Upper lobe of left lung (tissue), 6 donors: ENCODE measurements at regions not wholly inside any gene's neighbourhood (a gene's known extent, or its start where the extent isn't known, plus 50 kb on each side); places are given as distances from the start of the nearest gene placed in this dataset.

Source experiments
- ATAC-seq, 2 donors: fragments of 200-7000 bp; cut with Tn5 transposase; one replicate each; pipeline ENCODE4 v1.9.1; 2022; ENCODE audit warnings: mild to moderate bottlenecking in 2 of 2, moderate library complexity in 2 of 2; ENCODE audit not compliant: low FRiP score in 2 of 2
- DNase-seq, 2 donors: peaks; one replicate each; pipeline ENCODE4 v3.0.0-alpha.2; 2019 to 2020
- H3K27ac ChIP-seq, 4 donors: fragments of 200-600 bp; sonication (generic); one replicate each; pipeline ENCODE4 v1.5.1; 2016 to 2019
- H3K27me3 ChIP-seq, 4 donors: fragments of 200-600 bp; sonication (generic); one replicate each; pipeline ENCODE4 v1.5.1; 2017 to 2019
- H3K36me3 ChIP-seq, 4 donors: fragments of 200-600 bp; sonication (generic); one replicate each; pipeline ENCODE4 v1.5.1; 2016 to 2019
- H3K4me1 ChIP-seq, 4 donors: fragments of 200-600 bp; sonication (generic); one replicate each; pipeline ENCODE4 v1.5.1; 2018 to 2019
- H3K4me3 ChIP-seq, 4 donors: fragments of 200-600 bp; sonication (generic); one replicate each; pipeline ENCODE4 v1.5.1; 2017 to 2019; ENCODE audit warnings: mild to moderate bottlenecking in 2 of 4, moderate library complexity in 1 of 4
- H3K9me3 ChIP-seq, 4 donors: fragments of 200-600 bp; sonication (generic); one replicate each; pipeline ENCODE4 v1.5.1; 2018 to 2019
- EP300 ChIP-seq, 4 donors: sonication (generic); formaldehyde crosslinking; IDR thresholded peaks; one replicate each; pipeline ENCODE4 v1.5.1; 2017; ENCODE audit warnings: antibody characterized with exemption in 4 of 4, control low read depth in 2 of 4
- POLR2A ChIP-seq, 4 donors: fragments of 450-650 bp; IDR thresholded peaks; one replicate each; pipeline ENCODE4 v1.5.1; 2016 to 2017; ENCODE audit warnings: antibody characterized with exemption in 4 of 4, mild to moderate bottlenecking in 2 of 4
- POLR2AphosphoS5 ChIP-seq, 2 donors: sonication (generic); formaldehyde crosslinking; IDR thresholded peaks; one replicate each; pipeline ENCODE4 v1.5.1; 2017; ENCODE audit warnings: antibody characterized with exemption in 2 of 2
- WGBS, 2 donors: methylation state at CpG; one replicate each; pipeline ENCODE4 v1.1.5; 2017 to 2018; 5-methylcytosine and 5-hydroxymethylcytosine counted together
- TF ChIP-seq, protein P1 (sequence below), 6 experiments: fragments of 450-650 bp in 4 of 6; fragments of 200-600 bp in 2 of 6; sonication (generic) in 2 of 6; IDR thresholded peaks; one replicate each; pipeline ENCODE4 v1.5.1; 2016 to 2019; ENCODE audit warnings: antibody characterized with exemption in 6 of 6
- donor health status: DM: no; HTN: no; CAD: no; lungs with moderate emphysema.
- donor health status: DM: no; HTN: yes; CAD: no; lungs with severe emphysema.

- Histone ChIP-seq H3K9me3 (peaks cover 0 to 4% (median 0%) of the 10 kb centered on the region in 4 donors), H3K27ac (no peak overlapping the region), H3K4me3 (no peak overlapping the region), H3K36me3 (no peaks in the 10 kb centered on the region), H3K4me1 (no peaks in the 10 kb centered on the region), H3K27me3 (no peaks in the 10 kb centered on the region)
- DNase-seq (peak in 1 of 2 donors; percentile 24), ATAC-seq (no peak)
- 86 to 90% methylated on average over 7 to 9 of the region's 10 CpGs for WGBS, 2 donors
- TF ChIP-seq EP300 (IDR thresholded peaks at IDR 0.05) (no peak), POLR2A (IDR thresholded peaks at IDR 0.05) (no peak), POLR2AphosphoS5 (IDR thresholded peaks at IDR 0.05) (no peak)
- TF ChIP-seq, protein P1, sequence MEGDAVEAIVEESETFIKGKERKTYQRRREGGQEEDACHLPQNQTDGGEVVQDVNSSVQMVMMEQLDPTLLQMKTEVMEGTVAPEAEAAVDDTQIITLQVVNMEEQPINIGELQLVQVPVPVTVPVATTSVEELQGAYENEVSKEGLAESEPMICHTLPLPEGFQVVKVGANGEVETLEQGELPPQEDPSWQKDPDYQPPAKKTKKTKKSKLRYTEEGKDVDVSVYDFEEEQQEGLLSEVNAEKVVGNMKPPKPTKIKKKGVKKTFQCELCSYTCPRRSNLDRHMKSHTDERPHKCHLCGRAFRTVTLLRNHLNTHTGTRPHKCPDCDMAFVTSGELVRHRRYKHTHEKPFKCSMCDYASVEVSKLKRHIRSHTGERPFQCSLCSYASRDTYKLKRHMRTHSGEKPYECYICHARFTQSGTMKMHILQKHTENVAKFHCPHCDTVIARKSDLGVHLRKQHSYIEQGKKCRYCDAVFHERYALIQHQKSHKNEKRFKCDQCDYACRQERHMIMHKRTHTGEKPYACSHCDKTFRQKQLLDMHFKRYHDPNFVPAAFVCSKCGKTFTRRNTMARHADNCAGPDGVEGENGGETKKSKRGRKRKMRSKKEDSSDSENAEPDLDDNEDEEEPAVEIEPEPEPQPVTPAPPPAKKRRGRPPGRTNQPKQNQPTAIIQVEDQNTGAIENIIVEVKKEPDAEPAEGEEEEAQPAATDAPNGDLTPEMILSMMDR (IDR thresholded peaks at IDR 0.05): no peak
Measured at GRCh38 chr3:180531303-180532278, 70.4 kb upstream of the TTC14 start.

GRCh38 chr3:180534828-180535227, 67.1 kb upstream of the TTC14 start:
- Histone ChIP-seq H3K4me3 (no peak overlapping the region), H3K27me3 (no peaks in the 10 kb centered on the region), H3K9me3 (peaks cover 0 to 4% (median 0%) of the 10 kb centered on the region in 4 donors), H3K4me1 (no peaks in the 10 kb centered on the region), H3K36me3 (no peaks in the 10 kb centered on the region), H3K27ac (no peak overlapping the region)
- no peak for ATAC-seq
- no peak for DNase-seq
- TF ChIP-seq EP300 (IDR thresholded peaks at IDR 0.05) (no peak), POLR2A (IDR thresholded peaks at IDR 0.05) (no peak), POLR2AphosphoS5 (IDR thresholded peaks at IDR 0.05) (no peak)
- TF ChIP-seq, protein P1 (IDR thresholded peaks at IDR 0.05): no peak
- WGBS, 2 donors: 82 to 89% methylated on average over 2 of the region's 2 CpGs

DNA sequence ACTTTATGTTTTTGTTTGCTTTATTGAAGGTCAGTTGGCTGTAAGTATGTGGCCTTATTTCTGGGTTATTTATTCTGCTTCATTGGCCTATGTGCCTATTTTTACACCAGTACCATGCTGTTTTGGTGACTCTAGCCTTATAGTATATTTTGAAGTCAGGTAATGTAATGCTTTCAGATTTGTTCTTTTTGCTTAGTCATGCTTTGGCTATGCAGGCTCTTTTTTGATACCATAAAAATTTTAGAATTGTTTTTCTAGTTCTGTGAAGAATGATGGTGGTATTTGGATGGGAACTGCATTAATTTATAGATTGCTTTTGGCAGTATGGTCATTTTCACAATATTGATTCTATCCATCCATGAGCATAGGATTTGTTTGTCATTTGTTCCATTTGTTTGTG, 63.5 kb upstream of the TTC14 start:
- TF ChIP-seq, protein P1 (IDR thresholded peaks at IDR 0.05): no peak
- TF ChIP-seq POLR2AphosphoS5 (IDR thresholded peaks at IDR 0.05) (no peak), POLR2A (IDR thresholded peaks at IDR 0.05) (no peak), EP300 (IDR thresholded peaks at IDR 0.05) (no peak)
- Histone ChIP-seq H3K4me3 (no peak overlapping the region), H3K27ac (no peak overlapping the region), H3K4me1 (no peaks in the 10 kb centered on the region), H3K27me3 (no peaks in the 10 kb centered on the region), H3K9me3 (no peaks in the 10 kb centered on the region), H3K36me3 (no peaks in the 10 kb centered on the region)
- ATAC-seq (no peak), DNase-seq (no peak)

DNA sequence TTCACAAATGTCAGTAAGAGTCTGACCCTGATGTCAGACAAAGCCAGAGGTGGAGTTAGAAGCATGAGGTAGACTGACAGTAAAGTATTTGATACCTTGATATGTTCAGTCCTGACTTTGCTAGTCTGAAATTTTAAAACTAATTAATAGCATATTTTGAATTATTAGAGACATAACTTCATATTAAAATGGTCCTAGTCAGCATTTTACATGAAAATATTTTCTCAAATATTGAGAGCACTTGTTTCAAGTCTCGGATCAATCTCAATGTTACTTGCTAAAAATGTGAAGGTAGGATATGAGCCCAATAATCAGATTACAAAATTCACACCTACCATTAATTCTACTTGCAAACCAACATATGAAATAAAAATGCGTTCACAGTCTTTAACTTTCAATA, 58.1 kb upstream of the TTC14 start:
- H3K27ac ChIP-seq: no peak overlapping the region
- no peak for TF ChIP-seq POLR2AphosphoS5 (IDR thresholded peaks at IDR 0.05)
- no peak for TF ChIP-seq EP300 (IDR thresholded peaks at IDR 0.05)
- TF ChIP-seq, protein P1 (IDR thresholded peaks at IDR 0.05): no peak
- no peak for TF ChIP-seq POLR2A (IDR thresholded peaks at IDR 0.05)
- no peaks in the 10 kb centered on the region for H3K9me3 ChIP-seq
- H3K27me3 ChIP-seq: no peaks in the 10 kb centered on the region
- no peak overlapping the region for H3K4me3 ChIP-seq
- WGBS, 2 donors: 81 to 87% methylated on average over 2 of the region's 2 CpGs
- H3K36me3 ChIP-seq: no peaks in the 10 kb centered on the region
- no peaks in the 10 kb centered on the region for H3K4me1 ChIP-seq
- DNase-seq (no peak), ATAC-seq (no peak)
